WTC11 (cell line): ENCODE measurements at regions not wholly inside any gene's neighbourhood (a gene's known extent, or its start where the extent isn't known, plus 50 kb on each side); places are given as distances from the start of the nearest gene placed in this dataset.

Experiments used
- ATAC-seq: fragments of 200-7000 bp; cut with Tn5 transposase; 2 replicates; pipeline ENCODE4 v1.10.0; 2021; ENCODE audit warnings: mild to moderate bottlenecking, moderate library complexity
- CTCF ChIA-PET: fragments of 300-600 bp; sonication (Branson Sonifier 250); formaldehyde crosslinking; loops from one replicate; lab custom pipeline; 2021; ENCODE audit warnings: antibody characterized with exemption; lab: Charles Lee
- POLR2A ChIA-PET: fragments of 350-600 bp; sonication (Branson Sonifier 250); formaldehyde crosslinking; loops from one replicate; lab custom pipeline; 2021; ENCODE audit warnings: antibody characterized with exemption; lab: Charles Lee
- DNase-seq: peaks from one replicate; pipeline ENCODE4 v3.0.0; 2021; ENCODE audit warnings: low spot score
- H3K27ac Mint-ChIP-seq: 2 replicates; pipeline ENCODE4 v1.8.0; 2021; ENCODE audit warnings: mixed read lengths
- H3K27me3 Mint-ChIP-seq: 2 replicates; pipeline ENCODE4 v1.8.0; 2021; ENCODE audit warnings: low read depth, mild to moderate bottlenecking, moderate library complexity, mixed read lengths
- H3K36me3 Mint-ChIP-seq: 2 replicates; pipeline ENCODE4 v1.8.0; 2021; ENCODE audit warnings: mixed read lengths
- H3K4me1 Mint-ChIP-seq: 2 replicates; pipeline ENCODE4 v1.8.0; 2022; ENCODE audit warnings: mixed read lengths
- H3K4me3 Mint-ChIP-seq: 2 replicates; pipeline ENCODE4 v1.8.0; 2021; ENCODE audit warnings: mild to moderate bottlenecking, moderate library complexity, mixed read lengths
- H3K9me3 Mint-ChIP-seq: 2 replicates; pipeline ENCODE4 v1.8.0; 2021; ENCODE audit warnings: mixed read lengths
- EMX1 ChIP-seq: fragments of 250-450 bp; sonication (Bioruptor Pico); IDR thresholded peaks from 2 replicates; pipeline ENCODE4 v1.8.0; 2021; ENCODE audit warnings: mild to moderate bottlenecking
- ETV6 ChIP-seq: sonication (generic); formaldehyde crosslinking; IDR thresholded peaks from 2 replicates; pipeline ENCODE4 v1.8.1; 2022; ENCODE audit warnings: mild to moderate bottlenecking, missing genetic modification reagents
- GTF2I ChIP-seq: fragments of 250-450 bp; sonication (Bioruptor Pico); conservative IDR thresholded peaks from 2 replicates; pipeline ENCODE4 v1.4.0; 2021; ENCODE audit warnings: mild to moderate bottlenecking
- NFATC4 ChIP-seq: fragments of 250-450 bp; sonication (Bioruptor Pico); IDR thresholded peaks from 2 replicates; pipeline ENCODE4 v1.9.0; 2021; ENCODE audit warnings: mild to moderate bottlenecking
- ZNF671 ChIP-seq: fragments of 250-450 bp; sonication (Bioruptor Pico); IDR thresholded peaks from 2 replicates; pipeline ENCODE4 v1.8.0; 2021; ENCODE audit warnings: mild to moderate bottlenecking
- TF ChIP-seq, protein P1 (sequence below): sonication (generic); formaldehyde crosslinking; IDR thresholded peaks from 2 replicates; pipeline ENCODE4 v1.8.1; 2022; ENCODE audit warnings: low read depth, mild to moderate bottlenecking, moderate library complexity, missing genetic modification reagents, borderline replicate concordance
- TF ChIP-seq, protein P2 (sequence below): fragments of 250-450 bp; sonication (Bioruptor Pico); IDR thresholded peaks from 2 replicates; pipeline ENCODE4 v2.1.2; 2022; ENCODE audit warnings: mild to moderate bottlenecking, moderate library complexity
- TF ChIP-seq, protein P3 (sequence below): sonication (generic); formaldehyde crosslinking; conservative IDR thresholded peaks from 2 replicates; pipeline ENCODE4 v1.8.1; 2022; ENCODE audit warnings: mild to moderate bottlenecking, missing genetic modification reagents
- TF ChIP-seq, protein P4 (sequence below): sonication (generic); formaldehyde crosslinking; IDR thresholded peaks from 2 replicates; pipeline ENCODE4 v1.8.1; 2022; ENCODE audit warnings: mild to moderate bottlenecking, moderate library complexity, missing genetic modification reagents
- TF ChIP-seq, protein P5 (sequence below): sonication (generic); formaldehyde crosslinking; IDR thresholded peaks from 2 replicates; pipeline ENCODE4 v1.8.1; 2022; ENCODE audit warnings: mild to moderate bottlenecking, missing genetic modification reagents, moderate library complexity, borderline replicate concordance
- TF ChIP-seq, protein P6 (sequence below): sonication (generic); formaldehyde crosslinking; IDR thresholded peaks from 2 replicates; pipeline ENCODE4 v1.8.0; 2022; ENCODE audit warnings: missing genetic modification reagents

DNA sequence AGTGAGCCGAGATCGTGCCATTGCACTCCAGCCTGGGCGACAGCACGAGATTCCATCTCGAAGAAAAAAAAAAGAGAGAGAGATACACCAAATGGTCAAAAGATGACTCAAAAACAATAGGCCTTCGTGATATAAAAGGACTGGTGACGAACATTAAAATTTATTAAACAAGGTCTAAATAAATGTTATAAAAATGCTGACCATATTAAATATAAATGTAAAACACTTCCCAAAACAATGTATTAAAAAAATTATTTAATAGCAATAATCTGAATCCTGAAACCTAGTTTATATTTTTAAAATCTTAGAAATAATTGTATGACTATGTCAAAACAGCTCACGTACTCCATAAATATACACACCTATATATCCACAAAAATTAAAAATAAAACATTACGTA is 247.6 kb downstream of the SETD4 start (continued):
- TF ChIP-seq, protein P1, sequence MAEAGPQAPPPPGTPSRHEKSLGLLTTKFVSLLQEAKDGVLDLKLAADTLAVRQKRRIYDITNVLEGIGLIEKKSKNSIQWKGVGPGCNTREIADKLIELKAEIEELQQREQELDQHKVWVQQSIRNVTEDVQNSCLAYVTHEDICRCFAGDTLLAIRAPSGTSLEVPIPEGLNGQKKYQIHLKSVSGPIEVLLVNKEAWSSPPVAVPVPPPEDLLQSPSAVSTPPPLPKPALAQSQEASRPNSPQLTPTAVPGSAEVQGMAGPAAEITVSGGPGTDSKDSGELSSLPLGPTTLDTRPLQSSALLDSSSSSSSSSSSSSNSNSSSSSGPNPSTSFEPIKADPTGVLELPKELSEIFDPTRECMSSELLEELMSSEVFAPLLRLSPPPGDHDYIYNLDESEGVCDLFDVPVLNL (CRISPR knock-in tag), result no peak

DNA sequence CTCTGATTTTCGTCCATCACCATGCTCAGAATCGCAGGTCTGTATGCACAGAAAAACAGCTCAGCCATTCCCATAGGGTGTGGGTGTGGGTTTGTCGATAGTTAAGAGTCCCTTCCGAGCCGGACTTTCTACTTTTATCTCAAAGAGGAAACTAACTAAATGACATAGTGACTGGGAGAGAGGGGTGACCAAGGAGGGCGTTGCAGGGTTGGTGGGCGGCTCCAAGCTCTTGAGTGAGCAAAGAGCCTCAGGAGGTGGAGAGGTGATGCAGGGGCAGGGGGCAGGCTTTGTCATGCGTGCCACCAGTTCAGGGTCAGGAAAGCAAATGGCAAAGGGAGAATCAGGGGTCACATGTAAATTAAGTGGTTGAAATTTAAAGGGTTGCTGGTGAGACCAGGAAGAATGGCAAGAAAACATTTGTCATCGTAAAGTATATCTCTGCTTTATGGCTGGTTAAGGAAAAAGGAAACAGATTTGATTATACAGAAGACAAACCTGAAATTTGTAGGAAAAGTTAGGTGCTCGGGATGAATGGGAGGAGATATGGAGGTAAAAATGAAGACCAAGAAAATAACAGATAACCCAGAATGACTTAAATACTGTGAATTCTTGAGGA is 249.0 kb downstream of the SETD4 start:
- Mint-ChIP-seq H3K36me3 (no peaks in the 10 kb centered on the region), H3K9me3 (peaks cover 13% of the 10 kb centered on the region), H3K4me3 (no peak overlapping the region), H3K27me3 (no peaks in the 10 kb centered on the region), H3K4me1 (peaks cover 24% of the 10 kb centered on the region), H3K27ac (peak overlapping the region; percentile 66)
- DNase-seq, result peak; percentile 38
- ATAC-seq, result peak; percentile 84
- no peak for TF ChIP-seq GTF2I (CRISPR knock-in tag)
- TF ChIP-seq ETV6, result no peak
- no peak for TF ChIP-seq ZNF671
- TF ChIP-seq, protein P2, sequence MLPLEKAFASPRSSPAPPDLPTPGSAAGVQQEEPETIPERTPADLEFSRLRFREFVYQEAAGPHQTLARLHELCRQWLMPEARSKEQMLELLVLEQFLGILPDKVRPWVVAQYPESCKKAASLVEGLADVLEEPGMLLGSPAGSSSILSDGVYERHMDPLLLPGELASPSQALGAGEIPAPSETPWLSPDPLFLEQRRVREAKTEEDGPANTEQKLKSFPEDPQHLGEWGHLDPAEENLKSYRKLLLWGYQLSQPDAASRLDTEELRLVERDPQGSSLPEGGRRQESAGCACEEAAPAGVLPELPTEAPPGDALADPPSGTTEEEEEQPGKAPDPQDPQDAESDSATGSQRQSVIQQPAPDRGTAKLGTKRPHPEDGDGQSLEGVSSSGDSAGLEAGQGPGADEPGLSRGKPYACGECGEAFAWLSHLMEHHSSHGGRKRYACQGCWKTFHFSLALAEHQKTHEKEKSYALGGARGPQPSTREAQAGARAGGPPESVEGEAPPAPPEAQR (CRISPR knock-in tag), result no peak
- no peak for TF ChIP-seq NFATC4 (CRISPR knock-in tag)
- TF ChIP-seq, protein P3, sequence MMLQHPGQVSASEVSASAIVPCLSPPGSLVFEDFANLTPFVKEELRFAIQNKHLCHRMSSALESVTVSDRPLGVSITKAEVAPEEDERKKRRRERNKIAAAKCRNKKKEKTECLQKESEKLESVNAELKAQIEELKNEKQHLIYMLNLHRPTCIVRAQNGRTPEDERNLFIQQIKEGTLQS (CRISPR knock-in tag), result no peak
- TF ChIP-seq, protein P4, sequence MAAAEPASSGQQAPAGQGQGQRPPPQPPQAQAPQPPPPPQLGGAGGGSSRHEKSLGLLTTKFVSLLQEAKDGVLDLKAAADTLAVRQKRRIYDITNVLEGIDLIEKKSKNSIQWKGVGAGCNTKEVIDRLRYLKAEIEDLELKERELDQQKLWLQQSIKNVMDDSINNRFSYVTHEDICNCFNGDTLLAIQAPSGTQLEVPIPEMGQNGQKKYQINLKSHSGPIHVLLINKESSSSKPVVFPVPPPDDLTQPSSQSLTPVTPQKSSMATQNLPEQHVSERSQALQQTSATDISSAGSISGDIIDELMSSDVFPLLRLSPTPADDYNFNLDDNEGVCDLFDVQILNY (CRISPR knock-in tag), result no peak
- TF ChIP-seq, protein P5, sequence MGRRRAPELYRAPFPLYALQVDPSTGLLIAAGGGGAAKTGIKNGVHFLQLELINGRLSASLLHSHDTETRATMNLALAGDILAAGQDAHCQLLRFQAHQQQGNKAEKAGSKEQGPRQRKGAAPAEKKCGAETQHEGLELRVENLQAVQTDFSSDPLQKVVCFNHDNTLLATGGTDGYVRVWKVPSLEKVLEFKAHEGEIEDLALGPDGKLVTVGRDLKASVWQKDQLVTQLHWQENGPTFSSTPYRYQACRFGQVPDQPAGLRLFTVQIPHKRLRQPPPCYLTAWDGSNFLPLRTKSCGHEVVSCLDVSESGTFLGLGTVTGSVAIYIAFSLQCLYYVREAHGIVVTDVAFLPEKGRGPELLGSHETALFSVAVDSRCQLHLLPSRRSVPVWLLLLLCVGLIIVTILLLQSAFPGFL, result no peak
- TF ChIP-seq, protein P6, sequence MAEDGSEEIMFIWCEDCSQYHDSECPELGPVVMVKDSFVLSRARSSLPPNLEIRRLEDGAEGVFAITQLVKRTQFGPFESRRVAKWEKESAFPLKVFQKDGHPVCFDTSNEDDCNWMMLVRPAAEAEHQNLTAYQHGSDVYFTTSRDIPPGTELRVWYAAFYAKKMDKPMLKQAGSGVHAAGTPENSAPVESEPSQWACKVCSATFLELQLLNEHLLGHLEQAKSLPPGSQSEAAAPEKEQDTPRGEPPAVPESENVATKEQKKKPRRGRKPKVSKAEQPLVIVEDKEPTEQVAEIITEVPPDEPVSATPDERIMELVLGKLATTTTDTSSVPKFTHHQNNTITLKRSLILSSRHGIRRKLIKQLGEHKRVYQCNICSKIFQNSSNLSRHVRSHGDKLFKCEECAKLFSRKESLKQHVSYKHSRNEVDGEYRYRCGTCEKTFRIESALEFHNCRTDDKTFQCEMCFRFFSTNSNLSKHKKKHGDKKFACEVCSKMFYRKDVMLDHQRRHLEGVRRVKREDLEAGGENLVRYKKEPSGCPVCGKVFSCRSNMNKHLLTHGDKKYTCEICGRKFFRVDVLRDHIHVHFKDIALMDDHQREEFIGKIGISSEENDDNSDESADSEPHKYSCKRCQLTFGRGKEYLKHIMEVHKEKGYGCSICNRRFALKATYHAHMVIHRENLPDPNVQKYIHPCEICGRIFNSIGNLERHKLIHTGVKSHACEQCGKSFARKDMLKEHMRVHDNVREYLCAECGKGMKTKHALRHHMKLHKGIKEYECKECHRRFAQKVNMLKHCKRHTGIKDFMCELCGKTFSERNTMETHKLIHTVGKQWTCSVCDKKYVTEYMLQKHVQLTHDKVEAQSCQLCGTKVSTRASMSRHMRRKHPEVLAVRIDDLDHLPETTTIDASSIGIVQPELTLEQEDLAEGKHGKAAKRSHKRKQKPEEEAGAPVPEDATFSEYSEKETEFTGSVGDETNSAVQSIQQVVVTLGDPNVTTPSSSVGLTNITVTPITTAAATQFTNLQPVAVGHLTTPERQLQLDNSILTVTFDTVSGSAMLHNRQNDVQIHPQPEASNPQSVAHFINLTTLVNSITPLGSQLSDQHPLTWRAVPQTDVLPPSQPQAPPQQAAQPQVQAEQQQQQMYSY (CRISPR knock-in tag), result no peak
- ChIA-PET POLR2A (no interaction called here), CTCF (interaction anchor here (1.0 to 1.5 kb wide), 2 partner anchors 10 to 1066 kb away, joined by 3 to 4 read pairs; no protein-coding TSS in a partner anchor)

DNA sequence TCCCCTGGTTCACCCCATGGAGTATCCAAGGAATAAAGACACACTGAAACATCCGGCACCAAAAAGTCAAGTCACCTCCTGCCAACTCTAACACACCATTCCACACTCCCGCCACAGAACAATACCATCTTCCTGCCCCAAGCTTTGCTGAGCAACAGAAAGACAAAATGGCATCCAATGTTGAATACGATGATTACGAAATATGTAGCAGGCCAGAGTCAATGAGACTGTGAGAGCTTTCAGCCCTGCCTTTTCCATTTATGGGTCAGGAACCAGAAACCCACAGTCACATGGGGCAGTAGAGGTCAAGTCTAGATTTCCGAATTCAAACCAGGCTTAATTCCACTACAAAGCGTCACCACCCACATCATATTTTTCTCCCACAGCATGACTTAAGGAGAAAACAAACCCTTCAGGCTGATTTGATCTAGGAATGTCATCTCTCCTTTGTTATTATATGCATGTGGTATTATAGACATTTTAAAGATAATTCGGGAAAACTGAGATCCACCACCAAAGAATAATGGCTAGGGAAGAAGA is 249.8 kb downstream of the SETD4 start:
- no peak for DNase-seq
- H3K27ac Mint-ChIP-seq, result no peak overlapping the region
- H3K4me3 Mint-ChIP-seq, result no peak overlapping the region
- H3K27me3 Mint-ChIP-seq, result no peaks in the 10 kb centered on the region
- peaks cover 24% of the 10 kb centered on the region for H3K4me1 Mint-ChIP-seq
- ChIA-PET CTCF (interaction anchor here (1.0 to 1.5 kb wide), 2 partner anchors 10 to 1065 kb away, joined by 3 to 4 read pairs; no protein-coding TSS in a partner anchor), POLR2A (no interaction called here)
- ATAC-seq, result no peak
- no peaks in the 10 kb centered on the region for H3K36me3 Mint-ChIP-seq
- no peak for TF ChIP-seq EMX1
- H3K9me3 Mint-ChIP-seq, result peaks cover 13% of the 10 kb centered on the region
